OCI-LY3 (cell line): ENCODE measurements at regions not wholly inside any gene's neighbourhood (a gene's known extent, or its start where the extent isn't known, plus 50 kb on each side); places are given as distances from the start of the nearest gene placed in this dataset.

Source experiments
- EZH2phosphoT487 ChIP-seq: fragments of 200-600 bp; shearing (Covaris generic); IDR thresholded peaks from 2 replicates; pipeline ENCODE4 v1.6.1; 2018; ENCODE audit warnings: antibody characterized with exemption, mixed run types, low read depth
- TF ChIP-seq, protein P1 (sequence below): fragments of 200-600, 300-600 bp; sonication (generic); IDR thresholded peaks from 2 replicates; pipeline ENCODE4 v1.5.1; 2014; ENCODE audit warnings: antibody characterized with exemption, low read length, low read depth

DNA sequence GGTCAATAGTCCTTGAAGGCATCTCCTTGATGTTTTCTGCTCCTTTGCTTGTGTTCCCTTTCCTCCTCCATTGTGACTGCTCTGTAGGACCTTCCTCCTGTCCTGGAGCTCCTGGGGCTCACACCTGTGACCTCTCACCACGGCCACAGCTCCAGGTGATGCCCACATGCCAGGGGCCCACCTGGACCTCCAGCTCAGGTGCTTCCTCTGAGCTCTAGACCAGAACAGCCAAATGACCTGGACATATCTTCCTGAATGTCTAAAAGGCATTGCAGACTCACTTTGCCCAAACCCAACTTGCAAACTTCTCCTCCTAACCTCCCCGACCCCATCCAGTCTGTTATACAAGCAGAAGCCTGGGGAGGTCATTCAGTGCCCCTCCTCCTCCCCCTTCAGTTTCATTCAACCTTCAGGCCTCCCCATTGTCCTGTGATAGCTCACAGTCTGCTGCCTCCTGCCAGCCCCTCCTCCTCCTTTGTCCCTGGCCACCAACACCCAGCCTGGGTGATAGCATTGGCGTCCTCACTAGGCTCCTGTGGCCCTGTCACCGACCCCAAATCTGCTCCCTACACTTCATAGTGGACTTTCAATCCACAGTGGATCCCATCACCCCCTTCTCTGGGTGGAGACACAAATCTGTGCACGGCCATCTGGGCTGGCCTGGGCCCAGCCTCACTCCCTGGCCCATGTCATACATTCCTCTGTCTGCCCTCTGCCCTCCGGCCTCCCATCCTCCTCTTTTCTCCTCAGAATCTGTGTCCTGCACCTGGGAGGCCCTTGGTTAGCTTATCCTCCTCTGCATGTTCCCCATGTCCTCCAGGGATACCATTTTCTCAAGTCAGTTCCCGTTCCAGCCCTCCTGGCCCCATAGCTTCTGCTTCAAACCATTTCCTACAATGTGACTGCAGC is 310.4 kb upstream of the HDAC4 start:
- TF ChIP-seq, protein P1, sequence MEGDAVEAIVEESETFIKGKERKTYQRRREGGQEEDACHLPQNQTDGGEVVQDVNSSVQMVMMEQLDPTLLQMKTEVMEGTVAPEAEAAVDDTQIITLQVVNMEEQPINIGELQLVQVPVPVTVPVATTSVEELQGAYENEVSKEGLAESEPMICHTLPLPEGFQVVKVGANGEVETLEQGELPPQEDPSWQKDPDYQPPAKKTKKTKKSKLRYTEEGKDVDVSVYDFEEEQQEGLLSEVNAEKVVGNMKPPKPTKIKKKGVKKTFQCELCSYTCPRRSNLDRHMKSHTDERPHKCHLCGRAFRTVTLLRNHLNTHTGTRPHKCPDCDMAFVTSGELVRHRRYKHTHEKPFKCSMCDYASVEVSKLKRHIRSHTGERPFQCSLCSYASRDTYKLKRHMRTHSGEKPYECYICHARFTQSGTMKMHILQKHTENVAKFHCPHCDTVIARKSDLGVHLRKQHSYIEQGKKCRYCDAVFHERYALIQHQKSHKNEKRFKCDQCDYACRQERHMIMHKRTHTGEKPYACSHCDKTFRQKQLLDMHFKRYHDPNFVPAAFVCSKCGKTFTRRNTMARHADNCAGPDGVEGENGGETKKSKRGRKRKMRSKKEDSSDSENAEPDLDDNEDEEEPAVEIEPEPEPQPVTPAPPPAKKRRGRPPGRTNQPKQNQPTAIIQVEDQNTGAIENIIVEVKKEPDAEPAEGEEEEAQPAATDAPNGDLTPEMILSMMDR, result no peak
- TF ChIP-seq EZH2phosphoT487, result no peak
